Embryonic facial prominence (tissue), 1 donor: ENCODE measurements at regions not wholly inside any gene's neighbourhood (a gene's known extent, or its start where the extent isn't known, plus 50 kb on each side); places are given as distances from the start of the nearest gene placed in this dataset.
"Not testable (repeated sequence)": the region's sequence is repeated elsewhere in the genome, so short reads cannot be mapped to it uniquely, and the experiment has no call there.

Experiments
- DNase-seq: peaks from one replicate; pipeline ENCODE4 v3.0.0-alpha.2; 2016; ENCODE audit errors: extremely low spot score

DNA sequence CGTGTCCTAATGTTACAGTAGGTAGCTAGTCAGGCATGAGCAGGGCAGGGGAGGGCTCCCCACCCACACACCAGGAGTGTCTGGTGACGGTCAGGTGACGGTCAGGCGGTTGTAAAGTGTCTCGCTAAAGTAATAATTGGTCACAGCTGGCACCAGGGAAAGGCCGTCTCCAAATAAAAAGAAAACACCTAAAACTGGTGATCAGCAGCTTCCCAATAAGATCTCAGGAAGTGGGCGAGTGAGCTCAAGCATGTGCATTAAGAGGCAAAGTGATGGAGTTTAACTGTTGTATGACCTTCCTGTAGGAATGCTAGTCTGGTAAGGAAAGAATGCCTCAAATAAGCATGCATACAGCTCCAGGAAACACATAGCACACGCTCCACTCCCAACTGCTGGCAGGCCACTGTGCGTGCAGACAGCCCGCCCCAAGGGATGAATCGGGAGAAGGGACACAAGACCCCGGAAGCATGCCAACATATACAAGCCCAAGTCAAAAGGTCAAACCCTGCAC is 177.1 kb downstream of the RNF144A start:
- no peak for DNase-seq

DNA sequence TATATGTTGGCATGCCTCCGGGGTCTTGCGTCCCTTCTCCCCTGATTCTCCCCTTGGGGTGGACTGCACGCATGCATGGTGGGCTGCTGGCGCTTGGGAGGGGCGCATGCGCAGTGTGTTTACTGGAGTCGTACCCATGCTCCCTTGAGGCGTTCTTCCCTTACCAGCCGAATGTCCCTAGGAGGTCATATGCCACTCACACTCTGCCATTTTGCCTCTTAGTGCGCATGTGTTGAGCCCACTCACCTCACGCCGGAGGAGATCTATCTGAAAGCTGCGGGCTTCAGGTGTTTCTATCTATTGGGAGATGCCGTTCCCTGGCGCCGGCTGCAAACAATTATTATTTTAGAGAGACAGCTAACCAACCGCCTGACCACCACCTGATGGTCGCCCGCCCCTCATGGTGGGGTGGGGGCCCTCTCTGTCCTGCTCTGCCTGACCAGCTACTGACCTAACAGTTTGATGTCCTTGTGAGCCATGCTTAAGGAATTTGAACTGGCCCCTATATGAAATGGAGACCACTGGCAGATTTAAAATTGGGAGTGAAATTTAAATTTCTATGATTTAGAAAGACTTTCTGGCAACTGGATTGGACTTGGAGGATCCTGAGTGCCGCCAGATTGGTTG is 179.6 kb downstream of the RNF144A start:
- DNase-seq, result no peak

DNA sequence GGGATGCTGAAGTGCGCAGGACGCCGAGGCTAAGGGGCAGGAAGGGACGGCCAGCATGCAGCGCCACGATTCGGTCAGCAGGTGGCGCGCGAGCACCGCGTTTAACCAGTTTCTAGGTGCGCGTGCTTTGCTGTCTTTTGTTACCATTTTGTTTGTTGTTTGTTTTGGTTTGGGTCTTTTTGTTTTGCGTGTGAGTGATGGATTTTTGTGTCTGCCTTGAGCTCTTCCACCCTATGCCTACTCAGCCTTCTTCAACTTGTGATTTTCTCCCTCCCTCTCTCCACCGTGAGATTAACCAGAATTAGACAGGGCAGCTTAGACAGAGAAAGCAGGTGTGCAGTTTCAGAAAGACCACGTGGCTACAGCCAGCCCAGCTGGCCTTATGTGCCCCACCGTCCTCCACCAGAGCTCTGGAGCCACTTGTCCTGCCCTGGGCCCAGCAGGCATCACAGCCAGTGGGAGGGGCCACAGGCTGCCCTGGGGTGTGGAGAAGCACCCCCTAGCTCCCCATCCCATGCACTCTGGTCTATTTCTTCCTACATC is 180.2 kb downstream of the RNF144A start:
- peak; percentile 37 for DNase-seq

DNA sequence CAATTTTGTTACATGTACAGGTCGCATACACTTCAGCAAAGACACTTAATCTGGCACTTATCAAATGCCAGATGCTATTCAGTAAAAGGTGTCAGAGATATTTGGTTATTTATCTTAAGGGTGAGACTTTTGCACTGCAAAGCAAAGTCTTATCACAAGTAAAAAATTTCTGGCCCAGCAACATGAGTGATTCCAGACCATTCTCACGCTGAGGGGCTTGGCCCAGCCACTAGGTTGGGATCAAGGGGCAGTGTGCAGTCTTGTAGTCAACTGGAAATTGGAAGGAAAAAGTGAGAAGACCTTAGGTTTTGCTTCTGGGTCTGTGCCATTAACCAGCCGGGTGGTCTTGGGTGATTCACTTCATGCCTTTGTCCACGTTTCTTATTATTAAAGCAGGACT is 181.6 kb downstream of the RNF144A start:
- DNase-seq, result no peak

DNA sequence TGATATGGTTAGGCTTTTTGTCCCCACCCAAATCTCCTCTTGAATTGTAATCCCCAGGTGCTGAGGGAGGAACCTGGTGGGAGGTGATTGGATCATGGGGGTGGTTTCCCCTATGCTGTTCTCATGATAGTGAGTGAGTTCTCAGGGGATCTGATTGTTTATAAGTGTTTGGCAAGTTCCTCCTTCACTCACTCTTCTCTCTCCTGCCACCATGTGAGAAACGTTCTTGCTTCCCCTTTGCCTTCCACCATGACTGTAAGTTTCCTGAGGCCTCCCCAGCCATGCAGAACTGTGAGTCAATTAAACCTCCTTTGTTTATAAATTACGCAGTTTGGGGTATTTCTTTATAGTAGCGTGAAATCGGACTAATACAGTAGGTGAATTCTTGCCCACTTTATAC is 182.5 kb downstream of the RNF144A start:
- not testable (repeated sequence) for DNase-seq

DNA sequence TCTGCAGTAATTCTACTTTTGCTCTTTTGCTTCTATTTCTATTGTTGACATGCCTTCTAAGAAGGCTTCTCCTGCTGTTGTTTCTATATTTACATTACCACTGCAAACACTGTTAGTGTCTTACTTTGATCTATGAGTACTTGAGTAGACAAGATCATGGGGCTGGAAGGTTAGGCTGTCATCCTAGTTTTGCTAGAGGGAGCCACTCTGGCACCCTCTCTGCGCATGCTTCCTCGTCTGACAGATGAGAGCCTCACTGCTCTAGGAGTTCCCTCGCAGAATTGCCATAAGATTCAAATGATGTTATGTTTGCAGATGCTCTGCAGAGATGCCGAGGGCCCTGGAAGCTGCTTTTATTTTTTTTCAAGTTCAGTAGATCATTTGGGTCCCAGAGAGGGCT is 185.6 kb downstream of the RNF144A start:
- DNase-seq, result no peak

DNA sequence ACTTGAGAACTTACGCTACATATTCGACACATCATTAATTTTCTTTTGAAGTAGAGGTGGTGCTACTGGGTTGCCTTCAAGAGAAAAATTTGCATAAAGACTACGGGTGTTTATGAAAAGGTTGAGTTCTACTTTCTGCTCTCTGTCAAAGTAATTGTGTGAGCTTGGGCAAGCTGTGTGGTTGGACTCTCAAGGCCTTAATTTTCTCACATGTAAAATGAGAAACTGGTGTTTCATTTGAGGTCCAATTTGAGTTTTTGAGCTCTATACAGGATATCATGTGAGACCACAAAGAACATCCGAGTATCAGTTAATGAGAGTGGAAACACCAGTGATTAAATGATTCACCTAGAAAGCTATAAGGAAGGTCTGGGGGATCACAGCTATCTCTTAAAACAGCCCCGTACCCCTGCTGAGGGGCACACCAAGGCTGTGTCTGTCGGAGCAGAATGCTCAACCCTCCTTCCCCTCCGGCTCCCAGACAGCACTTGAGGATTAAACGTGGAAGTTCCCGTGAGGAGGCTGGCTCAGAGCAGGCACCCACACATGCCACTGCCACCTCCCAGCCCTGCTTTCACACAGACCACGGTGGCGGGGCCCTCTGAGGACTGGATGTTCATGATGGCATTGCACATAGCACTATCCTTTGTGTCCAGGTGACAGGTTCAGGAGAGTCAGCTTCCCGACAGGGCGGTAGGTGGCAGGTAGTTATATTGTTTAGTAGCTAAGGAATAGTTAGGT is 191.8 kb downstream of the RNF144A start:
- no peak for DNase-seq

DNA sequence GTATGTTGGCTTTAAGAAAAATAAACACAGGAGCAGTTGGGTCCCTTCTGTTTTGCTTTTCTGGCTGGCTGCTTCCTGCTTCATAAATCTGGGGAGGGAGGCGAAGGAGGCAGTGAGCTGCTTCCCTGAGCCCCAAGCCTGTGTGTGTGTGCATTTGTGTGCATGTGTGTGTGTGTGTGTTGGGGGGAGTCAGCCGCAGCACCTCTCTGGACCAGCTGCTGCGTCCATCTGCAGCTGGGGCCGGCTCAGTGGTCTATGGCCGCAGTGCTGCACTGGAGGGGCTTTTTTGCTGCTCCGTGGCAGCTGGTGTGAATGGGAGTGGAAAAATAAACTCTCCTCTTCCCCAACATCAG is 192.3 kb downstream of the RNF144A start:
- DNase-seq, result no peak

DNA sequence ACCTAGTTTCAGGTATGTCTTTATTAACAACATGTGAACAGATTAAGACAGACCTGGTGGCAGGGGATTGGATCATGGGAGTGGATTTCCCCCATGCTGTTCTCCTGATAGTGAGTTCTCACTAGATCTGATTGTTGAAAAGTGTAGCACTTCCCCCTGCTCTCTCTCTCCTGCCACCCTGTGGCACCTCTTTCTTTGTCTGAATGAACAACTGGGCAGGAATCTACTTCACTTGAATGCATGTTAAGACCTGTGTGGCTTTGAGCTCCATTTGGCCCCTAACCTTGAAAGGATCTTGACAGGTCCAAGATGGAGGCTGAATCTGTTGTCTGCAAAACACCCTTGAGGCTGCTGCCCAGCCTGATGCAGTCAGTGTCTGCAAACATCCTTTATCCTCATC is 194.4 kb downstream of the RNF144A start:
- no peak for DNase-seq

DNA sequence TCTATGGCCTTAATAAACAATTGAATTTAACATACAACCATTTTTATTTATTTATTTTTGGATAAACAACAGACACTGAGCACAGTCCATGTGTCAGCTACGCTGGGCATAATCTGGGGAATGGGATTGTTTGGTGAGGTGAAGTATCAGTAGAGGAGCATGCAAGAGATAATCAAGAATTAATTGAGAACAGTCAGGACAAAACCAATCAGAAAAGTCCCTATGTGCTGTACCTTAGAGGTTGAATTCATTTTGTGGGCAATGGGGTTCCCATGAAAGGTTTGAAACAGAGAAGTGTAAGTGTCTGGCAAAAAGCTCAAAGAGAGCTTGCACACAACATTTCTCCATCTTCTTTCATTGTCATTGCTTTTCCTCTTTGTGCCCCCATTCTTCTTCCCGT is 198.2 kb downstream of the RNF144A start:
- no peak for DNase-seq

DNA sequence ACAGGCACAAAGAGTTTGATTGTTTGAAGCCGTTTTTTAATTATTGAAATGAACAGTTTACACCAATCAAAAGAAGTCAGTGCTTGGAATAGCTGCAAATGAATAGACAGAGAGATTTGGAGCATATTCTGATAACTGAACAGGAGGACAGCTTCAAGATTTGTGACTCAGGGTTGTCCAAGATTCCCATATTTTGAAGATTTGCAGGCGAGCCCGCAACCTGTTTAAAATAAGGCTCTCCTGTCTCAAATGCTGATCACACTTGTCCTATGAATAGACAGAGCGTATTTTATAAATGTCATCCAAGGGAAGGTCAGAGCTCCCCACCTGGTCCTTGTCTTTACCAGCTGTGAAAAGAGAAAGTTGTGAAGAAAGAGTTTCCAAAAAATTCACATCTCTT is 198.7 kb downstream of the RNF144A start:
- DNase-seq, result no peak

DNA sequence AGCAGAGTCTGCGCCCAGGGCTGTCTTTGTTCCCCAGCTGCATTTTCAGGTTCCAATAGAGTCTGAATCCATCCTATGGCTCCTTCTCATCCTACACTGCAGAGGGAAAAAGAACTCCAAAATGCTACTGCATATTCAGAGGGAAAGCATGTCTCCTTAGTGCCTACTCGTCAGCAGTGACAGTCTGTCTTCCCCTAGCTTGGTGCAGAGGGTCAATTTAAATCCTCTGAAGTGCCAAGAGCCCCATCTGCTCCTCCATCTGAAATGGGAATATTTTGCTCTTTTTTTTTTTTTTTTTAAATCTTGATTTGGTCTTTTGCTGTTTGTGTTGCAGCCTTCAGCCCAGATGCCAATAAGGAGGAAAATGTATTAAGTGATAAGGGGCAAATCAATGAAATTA is 199.3 kb downstream of the RNF144A start:
- no peak for DNase-seq

DNA sequence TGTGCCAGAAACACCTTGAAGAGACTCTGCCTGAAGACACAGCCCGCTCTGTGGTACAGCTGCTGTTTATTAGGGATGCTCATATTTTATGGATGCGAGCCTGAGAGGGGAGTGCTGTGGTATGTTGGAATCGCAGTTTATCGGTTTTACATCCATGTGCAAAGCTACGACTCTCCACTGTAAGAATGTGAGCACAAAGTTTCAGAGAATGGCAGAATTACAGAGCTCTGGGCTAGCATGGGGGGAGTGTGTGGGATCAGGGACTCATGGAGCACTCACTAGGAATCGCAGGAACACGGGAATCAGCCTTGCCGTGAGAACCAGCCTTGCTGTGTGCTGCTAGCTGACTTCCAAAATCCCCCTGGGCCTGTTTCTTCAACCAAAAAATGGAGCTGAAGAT is 199.9 kb downstream of the RNF144A start:
- DNase-seq, result no peak

DNA sequence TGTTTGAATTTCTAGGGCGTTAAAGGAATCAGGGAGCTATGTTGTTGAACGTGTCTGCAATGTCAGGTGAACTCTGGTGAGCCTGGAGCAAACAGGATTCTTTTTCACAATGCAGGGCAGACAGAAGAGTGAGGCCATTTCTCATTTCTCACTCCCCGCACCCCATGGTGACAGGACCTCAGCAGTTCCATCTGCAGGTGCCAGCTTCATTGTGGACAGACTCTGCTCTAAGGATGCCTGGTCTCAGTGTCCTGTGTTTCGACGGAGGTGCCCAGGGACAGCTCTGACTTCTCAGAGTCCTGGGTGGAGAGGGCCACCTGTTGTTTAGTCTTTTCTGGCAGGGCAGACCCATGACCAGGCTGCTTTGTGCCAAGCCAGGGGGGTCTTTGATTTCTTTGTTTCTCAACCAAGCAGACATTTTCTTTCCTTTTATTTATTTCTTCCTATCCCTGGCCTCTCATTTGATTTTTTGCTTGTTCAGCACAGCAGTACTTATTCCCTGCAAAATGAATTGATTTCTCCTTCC is 201.5 kb downstream of the RNF144A start:
- DNase-seq, result no peak

DNA sequence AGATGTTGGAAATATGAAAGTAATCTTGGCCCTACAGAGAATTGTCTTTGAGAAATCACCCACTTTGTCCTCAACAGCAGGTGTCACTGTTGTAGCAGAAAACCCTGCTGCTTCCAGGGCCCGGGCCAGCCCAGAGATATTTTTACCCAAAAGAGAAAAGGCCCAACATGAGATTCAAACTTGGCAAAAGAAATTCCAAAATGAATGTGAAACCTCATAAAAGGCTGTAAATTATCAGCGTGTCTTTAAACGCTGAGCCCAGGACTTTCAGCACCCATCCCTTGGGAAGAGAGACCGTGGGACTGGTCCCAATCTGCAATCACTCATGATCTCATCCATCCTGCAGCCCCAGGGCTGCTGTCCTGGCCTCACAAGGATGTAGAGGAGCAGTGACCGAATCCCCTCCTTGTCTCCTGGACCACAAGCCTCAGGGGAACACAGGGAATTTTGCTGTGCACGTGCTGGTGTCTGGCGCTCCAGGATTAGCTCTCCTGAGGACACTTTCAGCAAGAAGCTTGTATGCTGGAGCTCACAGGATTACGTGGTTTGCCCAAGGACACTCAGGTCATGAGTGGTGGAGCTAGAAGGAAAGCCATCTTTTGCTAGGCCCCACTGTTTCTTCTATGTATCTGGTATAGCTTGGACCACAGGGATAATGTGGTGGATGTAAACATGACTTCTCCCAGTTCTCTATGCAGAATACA is 202.1 kb downstream of the RNF144A start:
- peak; percentile 56 for DNase-seq

DNA sequence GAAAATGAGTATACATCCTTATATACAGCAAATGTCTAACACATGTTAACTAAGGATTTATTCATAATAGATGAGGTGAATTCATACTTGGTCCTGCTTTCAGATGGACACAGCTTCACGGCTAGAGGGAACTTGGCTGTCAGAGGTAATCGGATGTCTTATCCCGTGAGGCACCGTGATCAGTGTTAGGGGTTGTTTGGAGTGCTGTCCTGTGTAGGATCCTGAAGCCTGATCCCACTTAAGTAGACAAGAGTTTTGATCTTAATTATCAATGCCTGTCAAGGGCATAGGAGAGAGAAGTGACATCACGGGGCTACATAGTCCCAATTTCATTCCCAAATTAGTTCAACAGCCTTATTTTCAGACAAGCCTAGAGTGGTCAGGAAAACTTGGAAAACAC is 204.6 kb downstream of the RNF144A start:
- DNase-seq, result no peak

DNA sequence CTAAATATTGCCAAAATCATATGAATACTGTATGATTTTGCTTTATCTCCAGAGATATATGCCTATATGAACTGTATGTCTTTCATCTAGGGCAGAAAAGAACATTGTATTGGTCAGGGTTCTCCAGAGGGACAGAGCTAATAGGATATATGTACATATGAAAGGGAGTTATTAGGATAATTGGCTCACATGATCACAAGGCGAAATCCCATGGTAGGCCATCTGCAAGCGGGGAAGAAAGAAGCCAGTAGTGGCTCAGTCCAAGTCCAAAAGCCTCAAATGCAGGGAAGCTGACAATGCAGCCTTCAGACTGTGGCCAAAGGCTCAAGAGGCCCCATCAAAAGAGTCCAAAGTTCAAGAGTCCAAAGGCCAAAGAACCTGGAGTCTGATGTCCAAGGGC is 209.9 kb downstream of the RNF144A start:
- no peak for DNase-seq

DNA sequence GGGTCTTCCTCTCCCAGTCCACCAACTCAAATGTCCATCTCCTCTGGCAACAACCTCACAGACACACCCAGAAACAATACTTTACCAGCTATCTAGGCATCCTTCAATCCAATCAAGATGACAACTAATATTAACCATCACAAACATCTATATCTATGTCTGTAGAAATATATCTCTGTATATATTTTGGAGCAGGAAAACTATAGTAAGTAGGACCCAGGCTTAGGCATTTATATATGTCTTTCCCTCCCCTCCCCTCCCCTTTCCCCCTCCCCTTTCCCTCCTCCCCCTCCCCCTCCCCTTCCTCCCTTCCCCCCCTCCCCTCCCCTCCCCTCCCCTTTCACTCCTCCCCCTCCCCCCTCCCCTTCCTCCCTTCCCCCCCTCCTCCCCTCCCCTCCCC is 210.5 kb downstream of the RNF144A start:
- no peak for DNase-seq

DNA sequence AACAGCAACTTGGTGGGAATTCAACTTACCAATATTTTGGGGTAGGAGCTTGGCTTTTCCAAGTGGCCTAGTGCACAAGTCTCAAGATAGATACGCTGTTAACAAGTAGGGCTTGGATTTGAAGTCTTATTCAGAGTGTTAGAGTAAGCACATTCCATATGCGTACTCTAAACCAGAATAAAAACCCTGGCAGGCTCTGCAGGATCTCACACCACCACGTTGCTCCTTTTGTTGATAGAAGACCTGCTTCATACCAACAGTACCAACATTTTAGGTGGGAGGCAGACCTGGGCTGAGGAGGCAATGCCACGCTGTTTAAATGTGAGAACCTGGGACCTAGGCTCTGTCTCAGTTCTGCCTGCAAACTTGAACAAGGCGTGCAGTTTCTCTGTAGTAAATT is 214.0 kb downstream of the RNF144A start:
- no peak for DNase-seq

DNA sequence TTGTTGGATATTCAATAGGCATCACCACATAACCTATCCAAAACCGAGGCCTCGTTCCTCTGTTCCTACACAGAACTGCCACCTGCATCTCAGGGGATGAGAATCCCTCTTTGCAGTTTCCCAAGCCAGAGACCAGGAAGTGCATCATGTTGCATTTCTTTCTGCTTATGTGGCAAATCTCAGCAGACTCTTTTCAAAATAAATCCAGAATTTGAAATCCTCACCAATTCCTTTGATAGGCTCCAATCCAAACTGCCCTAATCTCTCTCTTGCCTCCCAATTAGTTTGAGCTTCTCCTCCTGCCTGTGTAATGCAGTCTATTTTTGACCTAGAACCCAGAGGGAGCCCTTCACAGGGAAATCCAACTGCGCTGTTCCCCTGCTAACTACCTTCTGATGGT is 215.5 kb downstream of the RNF144A start:
- DNase-seq, result no peak

DNA sequence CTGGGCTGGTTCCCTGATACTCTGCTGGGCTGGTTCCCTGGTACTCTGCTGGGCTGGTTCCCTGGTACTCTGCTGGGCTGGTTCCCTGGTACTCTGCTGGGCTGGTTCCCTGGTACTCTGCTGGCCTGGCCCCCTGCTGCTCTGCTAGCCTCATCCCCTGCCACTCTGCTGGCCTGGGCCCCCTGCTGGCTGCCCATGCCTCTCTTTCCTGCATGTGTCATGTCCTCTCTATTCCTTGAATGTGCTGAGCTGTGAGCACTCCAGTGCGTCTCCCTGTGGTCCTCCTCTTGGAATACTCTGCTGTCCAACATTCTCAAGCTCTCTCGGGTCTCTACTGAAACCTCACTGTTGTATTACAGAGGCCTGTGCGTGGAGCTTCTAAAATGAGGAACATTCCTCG is 216.3 kb downstream of the RNF144A start:
- no peak for DNase-seq

DNA sequence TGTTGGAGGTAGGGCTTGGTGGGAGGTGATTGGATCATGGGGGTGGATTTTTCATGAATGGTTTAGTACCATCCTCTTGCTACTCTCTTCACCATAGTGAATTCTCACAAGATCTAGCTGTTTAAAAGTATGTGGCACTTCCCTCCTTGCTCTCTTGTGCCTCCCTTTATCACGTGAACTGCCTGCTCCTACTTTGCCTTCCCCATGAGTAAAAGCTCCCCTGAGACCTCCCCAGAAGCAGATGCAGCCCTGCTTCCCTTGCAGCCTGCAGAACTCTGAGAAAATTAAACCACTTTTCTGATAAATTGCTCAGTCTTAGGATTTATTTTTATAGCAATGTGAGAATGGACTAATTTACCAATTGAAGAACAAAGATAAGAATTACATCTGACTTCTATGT is 223.1 kb downstream of the RNF144A start:
- no peak for DNase-seq

DNA sequence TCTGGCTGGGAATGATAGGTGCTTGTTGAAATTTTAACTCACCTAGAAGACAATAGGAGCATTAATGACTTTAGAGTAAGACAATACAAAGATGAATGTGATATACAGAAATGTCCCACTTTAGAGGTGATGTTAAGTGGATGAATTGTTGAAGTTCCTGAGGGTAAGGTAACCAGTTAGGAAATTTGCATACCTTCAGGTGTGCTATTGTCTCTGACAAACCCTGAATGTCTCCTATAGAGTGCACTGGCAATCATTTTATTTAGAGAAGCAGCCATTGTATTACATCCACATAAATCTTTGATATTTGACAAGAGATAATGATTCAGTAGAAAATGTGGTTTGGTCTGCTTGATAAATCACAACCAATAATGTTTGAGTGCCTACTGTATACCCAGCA is 228.5 kb downstream of the RNF144A start:
- DNase-seq, result no peak
